Mammary epithelial cell (primary cell): ENCODE measurements at regions not wholly inside any gene's neighbourhood (a gene's known extent, or its start where the extent isn't known, plus 50 kb on each side); places are given as distances from the start of the nearest gene placed in this dataset.

Experiments
- EZH2 ChIP-seq: IDR thresholded peaks from 2 replicates; pipeline ENCODE4 v1.6.1; 2012; ENCODE audit warnings: low read length, inconsistent platforms, borderline replicate concordance
- TF ChIP-seq, protein P1 (sequence below), 2 donors: IDR thresholded peaks in 1 of 2; conservative IDR thresholded peaks in 1 of 2; 2 replicates each; pipeline ENCODE4 v1.5.1; 2011 to 2012; ENCODE audit warnings: inconsistent platforms in 2 of 2, low read length in 2 of 2, mild to moderate bottlenecking in 2 of 2, control low read depth in 1 of 2, low read depth in 1 of 2; ENCODE audit not compliant: insufficient read depth in 1 of 2; ENCODE audit errors: extremely low read depth in 1 of 2

DNA sequence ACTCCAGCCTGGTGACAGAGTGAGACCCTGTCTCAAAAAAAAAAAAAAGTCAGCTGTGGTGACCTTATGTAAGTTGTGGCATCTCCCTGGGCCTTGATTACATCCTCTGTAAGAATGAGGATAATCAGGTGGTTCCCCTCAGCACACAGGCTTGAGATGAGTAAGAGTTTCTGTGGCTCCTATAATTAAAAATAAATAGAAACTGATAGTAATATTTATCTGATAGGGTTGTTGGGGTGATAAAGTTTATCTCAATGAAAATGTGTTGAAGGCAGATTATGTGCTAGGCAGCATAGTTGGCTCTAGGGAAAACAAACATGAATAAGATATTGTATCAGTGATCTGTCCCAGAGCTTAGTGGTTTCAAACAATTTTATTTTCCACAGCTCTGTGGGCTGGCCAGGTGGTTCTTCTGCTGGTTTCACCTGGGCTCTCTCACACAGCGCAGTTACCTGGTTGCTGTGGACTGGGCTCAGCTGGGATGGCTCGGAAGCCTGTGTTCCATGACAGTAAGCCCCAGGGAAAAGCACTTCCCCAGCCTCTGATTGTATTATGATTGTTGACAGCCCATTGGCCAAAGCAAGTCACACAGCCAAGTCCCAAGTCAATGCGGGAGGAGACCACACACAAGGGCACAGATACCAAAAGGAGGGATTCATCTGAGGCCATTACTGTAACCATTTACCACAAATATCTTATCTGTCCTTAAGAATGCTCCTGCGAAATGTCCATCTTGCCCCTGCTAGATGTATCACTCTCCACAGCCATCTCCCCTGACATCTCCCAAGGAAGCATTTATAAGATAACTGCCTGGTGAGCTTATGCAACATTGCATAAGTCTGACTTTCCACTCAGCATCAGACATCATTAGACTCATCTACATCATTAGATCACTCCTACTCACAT is 151.7 kb downstream of the NUAK1 start:
- TF ChIP-seq, protein P1, sequence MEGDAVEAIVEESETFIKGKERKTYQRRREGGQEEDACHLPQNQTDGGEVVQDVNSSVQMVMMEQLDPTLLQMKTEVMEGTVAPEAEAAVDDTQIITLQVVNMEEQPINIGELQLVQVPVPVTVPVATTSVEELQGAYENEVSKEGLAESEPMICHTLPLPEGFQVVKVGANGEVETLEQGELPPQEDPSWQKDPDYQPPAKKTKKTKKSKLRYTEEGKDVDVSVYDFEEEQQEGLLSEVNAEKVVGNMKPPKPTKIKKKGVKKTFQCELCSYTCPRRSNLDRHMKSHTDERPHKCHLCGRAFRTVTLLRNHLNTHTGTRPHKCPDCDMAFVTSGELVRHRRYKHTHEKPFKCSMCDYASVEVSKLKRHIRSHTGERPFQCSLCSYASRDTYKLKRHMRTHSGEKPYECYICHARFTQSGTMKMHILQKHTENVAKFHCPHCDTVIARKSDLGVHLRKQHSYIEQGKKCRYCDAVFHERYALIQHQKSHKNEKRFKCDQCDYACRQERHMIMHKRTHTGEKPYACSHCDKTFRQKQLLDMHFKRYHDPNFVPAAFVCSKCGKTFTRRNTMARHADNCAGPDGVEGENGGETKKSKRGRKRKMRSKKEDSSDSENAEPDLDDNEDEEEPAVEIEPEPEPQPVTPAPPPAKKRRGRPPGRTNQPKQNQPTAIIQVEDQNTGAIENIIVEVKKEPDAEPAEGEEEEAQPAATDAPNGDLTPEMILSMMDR (conservative IDR thresholded peaks at IDR 0.05 in 1 of 2, IDR thresholded peaks at IDR 0.05 in 1 of 2; ENCODE audit: extremely low read depth in 1 of 2, insufficient read depth in 1 of 2, low read depth in 1 of 2, low read length in 2 of 2) = no peak
- no peak for TF ChIP-seq EZH2
